H1 (cell line): ENCODE measurements at regions not wholly inside any gene's neighbourhood (a gene's known extent, or its start where the extent isn't known, plus 50 kb on each side); places are given as distances from the start of the nearest gene placed in this dataset.

Experiments
- BACH1 ChIP-seq: IDR thresholded peaks from 2 replicates; pipeline ENCODE4 v1.6.1; 2012; ENCODE audit warnings: low read length, improper control_type of control experiment
- BCL11A ChIP-seq, 2 experiments: IDR thresholded peaks; one replicate each; pipeline ENCODE4 v1.6.1; 2011; ENCODE audit warnings: low read depth in 2 of 2, low read length in 2 of 2, mild to moderate bottlenecking in 2 of 2
- CTCF ChIP-seq, 3 experiments: IDR thresholded peaks; 1 replicate in 2 of 3; 2 replicates in 1 of 3; pipeline versions ENCODE4 v1.5.1 to v1.6.1; 2011; ENCODE audit warnings: low read length in 3 of 3, mild to moderate bottlenecking in 3 of 3, inconsistent platforms in 2 of 3, low read depth in 1 of 3, moderate library complexity in 1 of 3; ENCODE audit not compliant: insufficient read depth in 1 of 3; ENCODE audit errors: control extremely low read depth in 1 of 3
- FOSL1 ChIP-seq: IDR thresholded peaks from 2 replicates; pipeline ENCODE4 v1.6.1; 2011; ENCODE audit warnings: mild to moderate bottlenecking, low read depth, low read length, moderate library complexity; ENCODE audit not compliant: insufficient read depth
- JUND ChIP-seq: IDR thresholded peaks from 2 replicates; pipeline ENCODE4 v1.6.1; 2011; ENCODE audit warnings: mild to moderate bottlenecking, improper control_type of control experiment, low read length
- KDM4A ChIP-seq: IDR thresholded peaks from one replicate; pipeline ENCODE4 v1.7.1; 2012; ENCODE audit warnings: low read depth, mild to moderate bottlenecking, moderate library complexity, low read length, inconsistent platforms; ENCODE audit not compliant: severe bottlenecking
- POLR2A ChIP-seq, 2 experiments: IDR thresholded peaks; 1 replicate in 1 of 2; 2 replicates in 1 of 2; pipeline ENCODE4 v1.6.1; 2011; ENCODE audit warnings: low read depth in 2 of 2, low read length in 2 of 2, mild to moderate bottlenecking in 2 of 2; ENCODE audit errors: control extremely low read depth in 1 of 2
- TBP ChIP-seq: IDR thresholded peaks from 2 replicates; pipeline ENCODE4 v1.6.1; 2011; ENCODE audit warnings: low read depth, low read length, improper control_type of control experiment
- TF ChIP-seq, protein P1 (sequence below): IDR thresholded peaks from 2 replicates; pipeline ENCODE4 v1.6.1; 2012; ENCODE audit warnings: inconsistent platforms

GRCh38 chr1:30447701-30448100, 275.7 kb downstream of the MATN1 start (continued):
- TF ChIP-seq CTCF (IDR thresholded peaks at IDR 0.05; ENCODE audit: control extremely low read depth in 1 of 3, insufficient read depth in 1 of 3, low read depth in 1 of 3, low read length in 3 of 3), result no peak
- no peak for TF ChIP-seq KDM4A
- TF ChIP-seq, protein P1, sequence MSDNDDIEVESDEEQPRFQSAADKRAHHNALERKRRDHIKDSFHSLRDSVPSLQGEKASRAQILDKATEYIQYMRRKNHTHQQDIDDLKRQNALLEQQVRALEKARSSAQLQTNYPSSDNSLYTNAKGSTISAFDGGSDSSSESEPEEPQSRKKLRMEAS, result no peak
- TF ChIP-seq BACH1, result no peak
- TF ChIP-seq JUND, result no peak
- no peak for TF ChIP-seq BCL11A (IDR thresholded peaks at IDR 0.05; ENCODE audit: low read depth in 2 of 2, low read length in 2 of 2)
- no peak for TF ChIP-seq FOSL1
- TF ChIP-seq POLR2A (IDR thresholded peaks at IDR 0.05; ENCODE audit: control extremely low read depth in 1 of 2, low read depth in 2 of 2, low read length in 2 of 2), result no peak
- no peak for TF ChIP-seq TBP
